GM10266 (cell line): ENCODE measurements at regions not wholly inside any gene's neighbourhood (a gene's known extent, or its start where the extent isn't known, plus 50 kb on each side); places are given as distances from the start of the nearest gene placed in this dataset.

ENCODE experiments used
- DNase-seq: peaks from one replicate; pipeline ENCODE4 v3.0.0; 2012; ENCODE audit errors: extremely low spot score
- TF ChIP-seq, protein P1 (sequence below): IDR thresholded peaks from 2 replicates; pipeline ENCODE4 v1.5.1; 2012; ENCODE audit warnings: mild to moderate bottlenecking, low read depth; ENCODE audit not compliant: control insufficient read depth, insufficient read depth; ENCODE audit errors: missing control alignments

DNA sequence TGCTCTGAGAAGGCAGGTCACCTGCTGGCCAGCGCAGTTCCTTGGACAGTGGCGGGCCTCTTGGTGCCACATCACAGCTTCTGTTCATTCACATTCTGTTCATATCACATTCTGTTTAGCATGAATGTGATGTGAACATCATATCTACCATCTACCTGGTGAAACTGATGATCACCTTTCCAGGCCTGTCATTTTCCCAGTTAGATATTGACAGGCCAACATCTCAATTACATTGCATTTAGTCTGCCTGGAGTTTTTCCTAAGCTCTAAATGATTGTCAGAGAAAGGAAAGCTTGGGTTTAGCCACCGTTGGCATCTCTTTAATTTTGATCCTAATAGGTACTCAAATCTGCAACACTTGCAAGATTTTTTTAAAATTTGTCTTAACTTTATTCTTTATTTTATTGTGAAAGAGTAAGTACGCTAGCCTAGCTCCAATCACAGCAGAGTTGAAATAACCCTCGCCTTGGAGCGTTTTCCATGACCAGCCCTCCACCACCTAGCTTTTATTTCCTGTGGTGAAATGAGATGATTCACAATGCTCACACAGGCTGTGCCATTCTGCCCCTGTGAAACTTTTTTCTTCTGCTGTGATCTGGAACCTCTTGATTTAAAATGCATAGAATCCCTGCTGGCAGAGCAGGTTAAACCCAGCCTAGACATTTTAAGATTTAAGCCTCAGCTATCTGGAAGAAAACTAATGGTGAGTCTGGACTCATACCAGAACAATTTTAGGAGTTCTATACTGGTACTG, 225.0 kb downstream of the ESM1 start:
- DNase-seq, result no peak
- TF ChIP-seq, protein P1, sequence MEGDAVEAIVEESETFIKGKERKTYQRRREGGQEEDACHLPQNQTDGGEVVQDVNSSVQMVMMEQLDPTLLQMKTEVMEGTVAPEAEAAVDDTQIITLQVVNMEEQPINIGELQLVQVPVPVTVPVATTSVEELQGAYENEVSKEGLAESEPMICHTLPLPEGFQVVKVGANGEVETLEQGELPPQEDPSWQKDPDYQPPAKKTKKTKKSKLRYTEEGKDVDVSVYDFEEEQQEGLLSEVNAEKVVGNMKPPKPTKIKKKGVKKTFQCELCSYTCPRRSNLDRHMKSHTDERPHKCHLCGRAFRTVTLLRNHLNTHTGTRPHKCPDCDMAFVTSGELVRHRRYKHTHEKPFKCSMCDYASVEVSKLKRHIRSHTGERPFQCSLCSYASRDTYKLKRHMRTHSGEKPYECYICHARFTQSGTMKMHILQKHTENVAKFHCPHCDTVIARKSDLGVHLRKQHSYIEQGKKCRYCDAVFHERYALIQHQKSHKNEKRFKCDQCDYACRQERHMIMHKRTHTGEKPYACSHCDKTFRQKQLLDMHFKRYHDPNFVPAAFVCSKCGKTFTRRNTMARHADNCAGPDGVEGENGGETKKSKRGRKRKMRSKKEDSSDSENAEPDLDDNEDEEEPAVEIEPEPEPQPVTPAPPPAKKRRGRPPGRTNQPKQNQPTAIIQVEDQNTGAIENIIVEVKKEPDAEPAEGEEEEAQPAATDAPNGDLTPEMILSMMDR, result no peak

- TF ChIP-seq, protein P1, result no peak
- no peak for DNase-seq
Observed at GRCh38 chr5:54758038-54758437, 227.4 kb downstream of the ESM1 start.

- TF ChIP-seq, protein P1, result no peak
- no peak for DNase-seq
Observed at GRCh38 chr5:54757541-54757940, 227.9 kb downstream of the ESM1 start.

GRCh38 chr5:54756796-54757402, 228.5 kb downstream of the ESM1 start:
- no peak for DNase-seq
- TF ChIP-seq, protein P1, result no peak

- DNase-seq, result no peak
- TF ChIP-seq, protein P1, result no peak
Observed at GRCh38 chr5:54756301-54756700, 229.1 kb downstream of the ESM1 start.

GRCh38 chr5:54754878-54755277, 230.5 kb downstream of the ESM1 start:
- TF ChIP-seq, protein P1, result no peak
- DNase-seq, result no peak

DNA sequence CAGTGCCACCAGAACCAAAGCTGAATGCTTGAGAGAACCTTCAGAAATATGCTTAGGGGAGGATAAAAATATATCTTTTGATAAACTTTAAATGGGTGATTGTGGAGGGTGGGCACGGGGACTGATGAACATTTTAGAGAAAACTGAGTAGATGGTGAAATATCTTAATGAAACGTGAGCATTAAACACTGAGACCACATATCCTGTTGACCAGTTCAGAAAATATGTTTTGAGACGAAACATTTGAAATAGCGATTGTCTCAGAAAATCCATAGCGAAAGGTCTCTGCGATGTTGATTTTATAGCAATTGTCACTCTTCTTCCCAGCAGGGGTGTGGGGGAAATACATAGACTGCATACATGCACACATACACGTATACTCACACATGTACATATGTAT, 231.0 kb downstream of the ESM1 start:
- no peak for DNase-seq
- TF ChIP-seq, protein P1, result no peak
